Liver (tissue), 3 donors: ENCODE measurements at regions not wholly inside any gene's neighbourhood (a gene's known extent, or its start where the extent isn't known, plus 50 kb on each side); places are given as distances from the start of the nearest gene placed in this dataset.

Experiments used
- FOXA1 ChIP-seq: IDR thresholded peaks from 2 replicates; pipeline ENCODE4 v1.6.1; 2016; ENCODE audit warnings: antibody characterized with exemption
- GABPA ChIP-seq, 2 donors: IDR thresholded peaks in 1 of 2; conservative IDR thresholded peaks in 1 of 2; 2 replicates each; pipeline ENCODE4 v1.6.1; 2016; ENCODE audit warnings: antibody characterized with exemption in 2 of 2, mild to moderate bottlenecking in 1 of 2, moderate library complexity in 1 of 2
- RXRA ChIP-seq, 2 donors: IDR thresholded peaks; 2 replicates each; pipeline ENCODE4 v1.6.1; 2017 to 2018; ENCODE audit warnings: antibody characterized with exemption in 2 of 2, mild to moderate bottlenecking in 1 of 2
- SP1 ChIP-seq: IDR thresholded peaks from 2 replicates; pipeline ENCODE4 v1.6.1; 2018; ENCODE audit warnings: antibody characterized with exemption, mild to moderate bottlenecking
- YY1 ChIP-seq: IDR thresholded peaks from 2 replicates; pipeline ENCODE4 v1.6.1; 2016; ENCODE audit warnings: antibody characterized with exemption, mild to moderate bottlenecking
- TF ChIP-seq, protein P1 (sequence below): fragments of 150-350 bp; IDR thresholded peaks from 2 replicates; pipeline ENCODE4 v1.5.1; 2017; ENCODE audit warnings: improper control_type of control experiment, low read depth, low read length; ENCODE audit not compliant: missing input control
- TF ChIP-seq, protein P2 (sequence below): IDR thresholded peaks from 2 replicates; pipeline ENCODE4 v1.6.1; 2016; ENCODE audit warnings: antibody characterized with exemption
- TF ChIP-seq, protein P3 (sequence below): IDR thresholded peaks from 2 replicates; pipeline ENCODE4 v1.6.1; 2016; ENCODE audit warnings: antibody characterized with exemption, mild to moderate bottlenecking
- TF ChIP-seq, protein P4 (sequence below): IDR thresholded peaks from 2 replicates; pipeline ENCODE4 v1.6.1; 2016; ENCODE audit warnings: antibody characterized with exemption
- donor health status: healthy.
- donor health status: healthy.

DNA sequence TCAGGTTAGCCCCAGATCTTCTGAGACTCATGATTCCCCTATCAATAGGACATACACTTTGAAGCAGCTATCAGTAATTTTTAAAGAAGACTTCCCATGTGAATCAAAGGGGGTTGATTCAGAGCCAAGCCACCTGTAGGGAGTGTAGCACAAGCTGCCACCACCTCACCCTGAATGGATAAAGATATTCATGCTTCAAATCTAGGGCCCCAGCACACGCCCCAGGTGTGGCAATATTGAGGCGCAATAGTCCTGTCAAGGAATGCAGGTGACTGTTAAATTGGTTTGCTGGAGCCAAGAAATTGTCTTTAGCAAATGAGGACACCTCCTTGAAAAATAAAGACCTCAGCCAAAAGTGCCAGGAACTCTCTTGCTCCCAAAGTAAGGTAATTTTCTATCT is 404.4 kb downstream of the MAFB start:
- TF ChIP-seq, protein P1, sequence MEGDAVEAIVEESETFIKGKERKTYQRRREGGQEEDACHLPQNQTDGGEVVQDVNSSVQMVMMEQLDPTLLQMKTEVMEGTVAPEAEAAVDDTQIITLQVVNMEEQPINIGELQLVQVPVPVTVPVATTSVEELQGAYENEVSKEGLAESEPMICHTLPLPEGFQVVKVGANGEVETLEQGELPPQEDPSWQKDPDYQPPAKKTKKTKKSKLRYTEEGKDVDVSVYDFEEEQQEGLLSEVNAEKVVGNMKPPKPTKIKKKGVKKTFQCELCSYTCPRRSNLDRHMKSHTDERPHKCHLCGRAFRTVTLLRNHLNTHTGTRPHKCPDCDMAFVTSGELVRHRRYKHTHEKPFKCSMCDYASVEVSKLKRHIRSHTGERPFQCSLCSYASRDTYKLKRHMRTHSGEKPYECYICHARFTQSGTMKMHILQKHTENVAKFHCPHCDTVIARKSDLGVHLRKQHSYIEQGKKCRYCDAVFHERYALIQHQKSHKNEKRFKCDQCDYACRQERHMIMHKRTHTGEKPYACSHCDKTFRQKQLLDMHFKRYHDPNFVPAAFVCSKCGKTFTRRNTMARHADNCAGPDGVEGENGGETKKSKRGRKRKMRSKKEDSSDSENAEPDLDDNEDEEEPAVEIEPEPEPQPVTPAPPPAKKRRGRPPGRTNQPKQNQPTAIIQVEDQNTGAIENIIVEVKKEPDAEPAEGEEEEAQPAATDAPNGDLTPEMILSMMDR: no peak
- TF ChIP-seq SP1 (no peak), RXRA (IDR thresholded peaks at IDR 0.05) (no peak), YY1 (no peak), FOXA1 (no peak), GABPA (IDR thresholded peaks at IDR 0.05 in 1 of 2, conservative IDR thresholded peaks at IDR 0.05 in 1 of 2) (no peak)
- TF ChIP-seq, protein P2, sequence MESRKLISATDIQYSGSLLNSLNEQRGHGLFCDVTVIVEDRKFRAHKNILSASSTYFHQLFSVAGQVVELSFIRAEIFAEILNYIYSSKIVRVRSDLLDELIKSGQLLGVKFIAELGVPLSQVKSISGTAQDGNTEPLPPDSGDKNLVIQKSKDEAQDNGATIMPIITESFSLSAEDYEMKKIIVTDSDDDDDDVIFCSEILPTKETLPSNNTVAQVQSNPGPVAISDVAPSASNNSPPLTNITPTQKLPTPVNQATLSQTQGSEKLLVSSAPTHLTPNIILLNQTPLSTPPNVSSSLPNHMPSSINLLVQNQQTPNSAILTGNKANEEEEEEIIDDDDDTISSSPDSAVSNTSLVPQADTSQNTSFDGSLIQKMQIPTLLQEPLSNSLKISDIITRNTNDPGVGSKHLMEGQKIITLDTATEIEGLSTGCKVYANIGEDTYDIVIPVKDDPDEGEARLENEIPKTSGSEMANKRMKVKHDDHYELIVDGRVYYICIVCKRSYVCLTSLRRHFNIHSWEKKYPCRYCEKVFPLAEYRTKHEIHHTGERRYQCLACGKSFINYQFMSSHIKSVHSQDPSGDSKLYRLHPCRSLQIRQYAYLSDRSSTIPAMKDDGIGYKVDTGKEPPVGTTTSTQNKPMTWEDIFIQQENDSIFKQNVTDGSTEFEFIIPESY: no peak
- TF ChIP-seq, protein P3, sequence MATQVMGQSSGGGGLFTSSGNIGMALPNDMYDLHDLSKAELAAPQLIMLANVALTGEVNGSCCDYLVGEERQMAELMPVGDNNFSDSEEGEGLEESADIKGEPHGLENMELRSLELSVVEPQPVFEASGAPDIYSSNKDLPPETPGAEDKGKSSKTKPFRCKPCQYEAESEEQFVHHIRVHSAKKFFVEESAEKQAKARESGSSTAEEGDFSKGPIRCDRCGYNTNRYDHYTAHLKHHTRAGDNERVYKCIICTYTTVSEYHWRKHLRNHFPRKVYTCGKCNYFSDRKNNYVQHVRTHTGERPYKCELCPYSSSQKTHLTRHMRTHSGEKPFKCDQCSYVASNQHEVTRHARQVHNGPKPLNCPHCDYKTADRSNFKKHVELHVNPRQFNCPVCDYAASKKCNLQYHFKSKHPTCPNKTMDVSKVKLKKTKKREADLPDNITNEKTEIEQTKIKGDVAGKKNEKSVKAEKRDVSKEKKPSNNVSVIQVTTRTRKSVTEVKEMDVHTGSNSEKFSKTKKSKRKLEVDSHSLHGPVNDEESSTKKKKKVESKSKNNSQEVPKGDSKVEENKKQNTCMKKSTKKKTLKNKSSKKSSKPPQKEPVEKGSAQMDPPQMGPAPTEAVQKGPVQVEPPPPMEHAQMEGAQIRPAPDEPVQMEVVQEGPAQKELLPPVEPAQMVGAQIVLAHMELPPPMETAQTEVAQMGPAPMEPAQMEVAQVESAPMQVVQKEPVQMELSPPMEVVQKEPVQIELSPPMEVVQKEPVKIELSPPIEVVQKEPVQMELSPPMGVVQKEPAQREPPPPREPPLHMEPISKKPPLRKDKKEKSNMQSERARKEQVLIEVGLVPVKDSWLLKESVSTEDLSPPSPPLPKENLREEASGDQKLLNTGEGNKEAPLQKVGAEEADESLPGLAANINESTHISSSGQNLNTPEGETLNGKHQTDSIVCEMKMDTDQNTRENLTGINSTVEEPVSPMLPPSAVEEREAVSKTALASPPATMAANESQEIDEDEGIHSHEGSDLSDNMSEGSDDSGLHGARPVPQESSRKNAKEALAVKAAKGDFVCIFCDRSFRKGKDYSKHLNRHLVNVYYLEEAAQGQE: no peak
- TF ChIP-seq, protein P4, sequence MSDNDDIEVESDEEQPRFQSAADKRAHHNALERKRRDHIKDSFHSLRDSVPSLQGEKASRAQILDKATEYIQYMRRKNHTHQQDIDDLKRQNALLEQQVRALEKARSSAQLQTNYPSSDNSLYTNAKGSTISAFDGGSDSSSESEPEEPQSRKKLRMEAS: no peak
